ENCODE measurements at regions not wholly inside any gene's neighbourhood (a gene's known extent, or its start where the extent isn't known, plus 50 kb on each side); places are given as distances from the start of the nearest gene placed in this dataset.
A peak's percentile ranks its signal among the peaks of the same experiment; 100 is the strongest.
"Not testable (repeated sequence)": the region's sequence is repeated elsewhere in the genome, so short reads cannot be mapped to it uniquely, and the experiment has no call there.

DNA sequence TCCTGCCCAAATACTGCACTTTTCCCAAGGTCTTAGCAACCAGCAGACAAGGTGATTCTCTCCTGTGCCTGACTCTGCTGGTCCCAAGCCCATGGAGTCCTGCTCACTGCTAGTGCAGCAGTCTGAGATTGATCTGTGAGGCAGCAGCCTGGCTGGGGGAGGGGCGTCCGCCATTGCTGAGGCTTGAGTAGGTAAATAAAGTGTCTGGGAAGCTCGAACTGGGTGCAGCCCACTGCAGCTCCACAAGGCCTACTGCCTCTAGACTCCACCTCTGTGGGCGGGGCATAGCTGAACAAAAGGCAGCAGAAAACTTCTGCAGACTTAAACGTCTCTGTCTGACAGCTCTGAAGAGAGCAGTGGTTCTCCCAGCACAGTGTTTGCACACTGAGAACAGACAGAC, 258.7 kb downstream of the ABCC12 start:
- DNase-seq = not testable (repeated sequence)

DNA sequence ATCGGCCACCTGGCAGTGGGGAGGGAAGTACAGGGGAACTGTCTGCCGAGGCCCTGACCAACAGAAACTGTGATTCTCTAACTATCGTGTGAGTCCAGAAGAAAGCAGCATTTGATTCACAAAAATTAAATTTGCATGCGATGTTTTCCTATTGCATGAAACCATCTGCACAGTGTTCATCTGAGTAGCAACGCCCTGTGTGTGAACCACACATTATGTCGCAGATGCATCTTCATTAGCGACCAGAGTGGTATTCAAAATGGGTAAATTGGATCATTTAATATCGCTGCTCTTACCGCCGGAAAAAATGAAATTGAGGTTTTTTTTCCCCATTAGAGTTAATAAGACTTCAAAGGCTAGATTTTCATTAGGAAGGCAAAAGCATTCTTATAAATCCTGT, 260.6 kb downstream of the ABCC12 start:
- no peak for DNase-seq

DNA sequence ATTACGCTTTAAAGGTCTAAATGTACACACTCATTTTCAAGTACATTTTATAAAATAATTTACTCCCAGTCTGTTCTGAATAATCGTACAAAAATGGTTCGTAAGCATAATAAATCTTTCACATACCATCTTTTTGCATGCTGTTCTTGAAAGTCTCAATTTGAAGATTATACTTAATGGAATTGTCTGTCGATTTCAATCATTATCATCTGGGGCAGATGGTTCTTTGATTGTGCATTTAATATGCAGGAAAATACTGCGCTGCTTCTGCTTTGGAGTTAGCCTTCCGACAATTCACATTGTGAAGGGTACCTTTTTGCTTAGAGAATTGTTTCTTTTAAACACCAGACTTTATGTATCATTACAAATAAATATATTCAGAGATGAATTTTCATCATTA, 262.8 kb downstream of the ABCC12 start:
- DNase-seq = no peak

DNA sequence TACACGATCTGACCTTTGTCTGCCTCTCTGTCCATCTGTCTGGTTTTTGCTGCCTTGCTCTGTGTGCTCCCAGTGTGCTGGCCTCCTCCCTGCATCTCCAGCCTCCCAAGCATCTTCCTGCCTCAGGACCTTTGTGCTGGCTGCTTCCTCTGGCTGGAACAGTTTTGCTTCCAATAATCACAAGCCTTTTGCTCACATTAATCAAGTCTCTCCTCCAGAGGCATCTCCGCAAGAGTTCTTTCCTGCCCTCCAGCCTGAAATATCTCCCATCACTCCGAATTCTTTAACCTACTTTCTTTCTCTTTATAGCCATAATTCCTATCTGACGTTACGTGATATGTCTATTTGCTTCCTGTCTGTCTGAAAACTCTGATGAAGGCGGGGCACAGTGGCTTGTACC, 267.1 kb downstream of the ABCC12 start:
- no peak for DNase-seq

DNA sequence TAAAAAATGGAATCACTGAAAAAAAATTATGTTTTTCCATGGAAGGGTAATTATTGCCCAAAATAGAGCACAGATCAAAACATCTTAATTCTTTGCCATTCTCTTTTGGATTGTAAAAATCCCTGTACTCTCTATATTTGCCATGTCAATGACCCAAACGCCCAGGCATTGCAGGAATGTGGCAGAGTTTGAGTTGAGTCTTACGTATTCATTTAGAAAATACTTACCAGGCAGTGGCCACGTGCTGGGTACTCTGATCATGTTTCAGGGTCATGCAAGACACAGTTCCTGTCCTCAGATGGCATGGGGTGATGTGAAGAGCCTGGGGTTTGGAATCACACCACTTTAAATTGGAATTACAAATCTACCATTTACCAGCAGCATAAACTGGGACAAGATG, 267.7 kb downstream of the ABCC12 start:
- DNase-seq = no peak

DNA sequence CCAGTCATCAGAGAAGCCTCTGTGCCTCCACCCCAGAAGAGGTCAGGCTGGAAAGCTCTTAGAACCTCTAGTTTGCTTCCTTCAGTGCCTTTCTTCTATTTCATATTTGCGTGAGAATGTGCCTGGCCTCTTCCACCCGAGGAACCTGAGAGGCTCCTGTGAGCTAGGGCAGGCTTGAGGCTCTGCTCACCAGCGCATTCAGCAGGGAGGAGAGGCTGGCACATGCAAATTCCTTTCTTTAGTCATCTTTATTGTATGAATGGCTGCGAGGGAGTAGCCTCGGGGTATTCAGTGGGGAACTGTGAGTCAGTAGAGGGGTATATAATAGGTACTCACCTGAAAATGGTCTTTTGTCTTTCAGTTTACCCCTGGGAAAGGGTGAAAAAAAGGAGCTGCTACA, 268.3 kb downstream of the ABCC12 start:
- no peak for DNase-seq

DNA sequence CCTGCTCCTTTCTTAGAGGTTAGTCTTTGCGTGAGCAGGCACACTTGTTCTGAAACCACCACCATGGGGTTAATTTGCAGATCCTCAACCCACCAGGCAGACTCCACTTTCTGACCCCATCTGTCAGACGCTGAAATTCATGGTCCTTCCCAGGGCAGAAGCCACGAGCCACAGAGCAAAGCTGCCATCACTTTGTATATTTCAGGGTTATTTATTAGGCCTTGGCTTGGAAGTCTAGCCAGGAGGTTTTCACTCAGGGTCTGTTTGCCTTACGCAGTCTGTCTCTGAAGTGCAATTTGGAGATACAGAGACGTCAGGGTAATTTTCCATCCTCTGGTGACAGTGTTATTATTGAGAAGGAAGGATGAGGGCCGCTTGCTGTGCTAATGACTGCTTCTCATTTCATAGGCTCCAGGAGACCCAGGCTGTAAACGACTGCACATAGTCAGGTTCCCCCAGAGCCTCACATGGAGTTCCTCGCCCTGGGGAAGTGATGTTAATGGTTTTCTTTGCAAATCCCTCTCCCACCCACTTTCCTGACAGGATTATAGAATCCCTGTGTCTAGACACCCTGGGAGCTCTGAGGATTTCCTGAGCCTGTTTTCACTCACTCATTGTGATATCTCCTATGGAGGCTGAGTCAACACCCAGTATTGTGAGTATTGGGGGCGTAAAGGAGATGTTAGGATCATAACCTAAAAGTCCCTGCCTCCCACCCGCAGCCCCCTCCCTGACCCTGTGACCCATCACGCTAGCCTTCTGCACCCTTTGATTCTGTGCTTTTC, 269.0 kb downstream of the ABCC12 start:
- DNase-seq = no peak

DNA sequence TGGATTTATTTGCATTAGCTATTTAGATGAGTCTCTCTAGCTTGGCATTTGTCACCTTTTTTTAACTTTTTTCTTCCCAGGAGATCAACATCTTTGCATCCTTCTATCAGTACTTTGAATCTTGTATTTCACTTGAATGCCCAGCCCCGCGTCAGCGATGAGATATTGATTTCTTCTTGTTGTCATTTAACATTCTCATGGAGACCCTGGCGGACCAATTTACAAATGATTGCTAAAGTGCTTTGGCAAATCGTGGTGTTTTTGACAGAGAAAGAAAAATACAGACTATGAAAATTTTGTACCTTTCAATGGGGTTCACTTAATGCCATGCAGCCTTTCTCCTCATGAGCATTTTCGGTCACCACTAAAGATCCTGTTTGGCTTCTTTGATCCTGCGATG, 269.7 kb downstream of the ABCC12 start:
- DNase-seq = no peak

DNA sequence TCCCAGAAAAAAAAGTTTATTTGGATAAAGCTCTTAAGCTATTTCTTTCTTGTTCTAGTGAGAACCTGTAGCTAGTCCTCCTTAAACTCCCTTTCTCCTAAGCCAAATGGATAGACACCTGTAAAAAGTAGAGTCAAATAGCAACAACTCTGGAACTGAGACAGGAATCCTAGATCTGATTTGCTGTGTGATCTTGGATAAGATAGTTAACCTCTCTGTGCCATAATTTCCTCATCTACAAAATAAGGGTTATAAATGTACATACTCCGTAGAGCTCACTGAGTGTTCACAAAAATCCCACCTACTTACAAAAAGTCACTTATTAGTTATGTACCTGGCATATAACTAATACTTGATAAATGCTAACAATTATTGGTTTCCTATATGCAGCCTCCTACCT, 270.3 kb downstream of the ABCC12 start:
- DNase-seq = no peak

DNA sequence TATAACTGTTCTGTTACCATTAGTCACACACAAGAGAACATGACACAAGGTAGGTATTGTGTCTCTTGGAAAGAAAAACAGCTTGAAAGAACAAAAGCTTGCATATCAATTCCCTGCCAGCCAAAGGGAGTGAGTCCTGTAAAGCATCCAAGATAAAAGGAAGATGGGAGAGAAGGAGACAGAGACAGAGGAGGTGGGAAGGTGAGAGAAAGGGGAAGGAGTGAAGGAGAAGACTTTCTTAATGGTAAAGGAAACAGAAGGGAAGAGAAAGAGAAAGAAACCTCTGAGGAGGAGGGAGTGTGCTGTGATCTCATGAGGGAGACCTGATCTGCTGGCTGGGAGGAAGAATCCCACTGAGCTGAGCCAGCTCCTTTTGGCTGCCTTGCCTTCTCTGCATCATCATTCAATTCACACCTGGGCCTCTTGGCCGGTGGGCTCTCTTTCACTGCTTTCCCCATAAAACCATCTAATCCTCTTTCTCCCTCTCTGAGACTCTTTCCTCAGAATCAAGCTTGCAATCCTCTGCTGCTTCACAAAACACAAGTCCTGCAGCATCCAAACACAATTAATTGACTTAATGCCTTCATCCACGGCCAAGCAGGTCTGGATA, 271.6 kb downstream of the ABCC12 start:
- no peak for DNase-seq

DNA sequence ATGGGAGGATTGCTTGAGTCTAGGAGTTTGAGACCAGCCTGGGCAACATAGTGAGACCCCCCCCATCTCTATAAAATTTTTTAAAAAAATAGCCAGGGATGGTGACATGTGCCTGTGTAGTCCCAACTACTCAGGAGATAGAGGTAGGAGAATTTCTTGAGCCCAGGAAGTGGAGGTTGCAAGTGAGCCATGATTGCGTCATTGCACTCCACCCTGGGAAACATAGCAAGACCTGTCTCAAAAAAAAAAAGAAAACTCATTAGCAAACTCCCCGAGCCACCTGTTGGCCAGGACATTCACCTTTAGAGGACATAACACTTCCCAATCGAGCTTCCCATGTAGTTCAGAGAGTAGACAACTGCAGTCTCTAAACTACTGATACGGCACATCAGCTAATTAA, 274.2 kb downstream of the ABCC12 start:
- DNase-seq = no peak

DNA sequence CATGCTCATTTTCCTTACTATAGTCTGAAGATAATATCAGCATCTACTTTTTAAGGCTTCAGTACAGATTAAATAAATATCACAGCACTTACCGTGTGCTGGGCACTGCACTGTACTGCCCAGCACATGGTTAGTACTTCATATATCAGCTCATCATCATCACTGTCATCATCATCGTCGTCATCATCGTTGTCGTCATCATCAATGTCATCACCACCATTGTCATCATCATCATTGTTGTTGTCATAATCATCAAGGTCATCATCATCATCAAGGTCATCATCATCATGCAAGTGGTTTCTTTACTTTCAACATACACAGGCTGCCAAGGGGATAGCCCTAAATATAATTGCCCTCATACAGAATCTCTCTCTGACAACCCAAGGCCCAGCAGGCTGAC, 275.1 kb downstream of the ABCC12 start:
- DNase-seq = no peak

DNA sequence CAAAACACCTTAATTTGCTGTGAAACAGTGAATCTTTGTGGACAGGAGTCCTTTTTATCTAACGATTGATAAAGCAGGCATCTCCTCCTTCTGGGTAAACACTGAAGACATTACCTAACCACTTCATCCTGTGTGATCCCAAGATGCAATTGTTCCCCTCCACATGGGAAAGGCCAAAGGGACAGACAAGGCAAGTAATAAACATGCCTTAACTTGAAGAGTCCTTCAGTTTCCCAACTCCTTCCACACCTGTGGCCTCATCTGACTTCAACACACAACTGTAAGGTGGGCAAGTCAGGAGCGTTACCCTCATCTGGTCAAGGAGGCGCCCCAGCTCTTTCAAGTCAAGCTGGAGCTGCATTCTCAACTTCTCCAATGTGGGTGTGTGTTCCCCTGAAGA, 278.6 kb downstream of the ABCC12 start:
- DNase-seq = no peak

DNA sequence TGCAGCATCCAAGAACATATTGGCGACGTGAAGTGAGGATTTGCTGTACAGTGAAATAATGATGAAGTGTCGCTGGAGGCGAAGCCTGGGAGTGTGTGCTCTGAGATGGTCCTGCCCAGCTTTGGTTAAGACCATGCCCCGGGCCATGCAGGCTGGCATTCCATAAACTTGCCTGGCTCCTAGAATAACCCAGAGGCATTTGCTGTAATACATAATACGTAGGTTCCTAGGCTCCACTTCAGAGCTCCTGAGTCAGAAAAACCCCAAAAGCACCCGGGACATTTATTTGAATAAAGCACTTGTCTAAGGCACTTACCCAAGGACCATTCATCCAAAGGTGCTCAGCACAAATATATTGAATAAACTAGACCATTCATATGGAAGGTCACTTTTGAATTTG, 279.3 kb downstream of the ABCC12 start:
- no peak for DNase-seq

DNA sequence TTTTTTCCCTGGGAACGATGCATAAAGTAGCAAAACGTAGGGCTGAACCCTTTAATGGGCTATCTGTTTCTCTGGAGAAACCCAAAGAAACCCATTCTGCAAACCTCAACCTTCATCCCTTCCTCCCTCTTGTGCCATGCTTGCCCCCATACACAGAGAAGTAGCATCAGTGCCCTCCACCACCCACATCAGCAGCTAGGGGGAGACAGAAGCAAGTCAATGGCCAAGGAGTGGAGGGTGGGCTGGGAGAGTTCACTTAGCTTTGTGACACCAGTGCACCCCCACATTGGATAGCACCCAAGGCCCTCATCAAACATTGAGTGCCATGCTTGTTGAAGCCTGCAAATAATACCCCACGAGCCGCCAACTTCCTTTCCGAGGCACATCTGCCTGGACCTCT, 282.4 kb downstream of the ABCC12 start:
- peak in 1 of 2 experiments; percentile 23 for DNase-seq

DNA sequence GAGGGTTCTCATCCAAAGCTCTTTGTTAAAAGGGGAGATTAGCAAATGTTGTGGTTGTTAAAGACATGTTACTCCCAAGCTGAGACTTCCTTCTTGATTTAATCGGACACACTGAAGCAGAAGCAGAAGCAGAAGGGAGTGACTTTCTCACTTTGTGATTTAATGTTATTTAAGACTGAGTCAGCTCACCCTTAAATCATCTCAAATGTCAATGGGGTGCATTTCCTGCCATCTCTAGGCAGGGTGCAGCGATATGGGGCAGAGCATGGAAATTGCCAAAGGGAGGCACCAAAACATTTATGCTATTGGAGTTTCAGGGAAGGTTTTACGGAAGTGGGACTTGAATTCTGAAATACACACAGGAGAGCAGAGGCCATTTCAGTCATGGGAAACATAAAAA, 283.6 kb downstream of the ABCC12 start:
- no peak for DNase-seq

DNA sequence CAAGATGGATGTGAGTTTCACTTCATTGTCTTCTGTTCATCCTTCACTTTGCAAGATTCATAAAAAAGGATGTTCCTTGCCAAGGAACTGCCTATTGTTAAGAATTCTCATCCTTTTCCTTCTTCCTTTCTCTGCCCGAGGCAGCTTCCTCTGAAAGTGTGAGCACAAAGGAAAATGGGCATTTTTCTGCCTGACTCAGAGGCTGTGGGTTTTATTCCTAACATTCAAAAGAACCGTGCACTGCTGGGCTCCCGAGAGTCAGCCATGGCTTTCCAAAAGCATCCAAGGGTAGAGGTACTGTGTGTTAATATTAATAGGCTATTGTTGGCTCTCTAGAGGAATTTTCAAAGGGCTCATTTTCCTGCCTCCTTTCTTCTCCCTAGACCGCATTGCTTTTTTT, 289.4 kb downstream of the ABCC12 start:
- no peak for DNase-seq

DNA sequence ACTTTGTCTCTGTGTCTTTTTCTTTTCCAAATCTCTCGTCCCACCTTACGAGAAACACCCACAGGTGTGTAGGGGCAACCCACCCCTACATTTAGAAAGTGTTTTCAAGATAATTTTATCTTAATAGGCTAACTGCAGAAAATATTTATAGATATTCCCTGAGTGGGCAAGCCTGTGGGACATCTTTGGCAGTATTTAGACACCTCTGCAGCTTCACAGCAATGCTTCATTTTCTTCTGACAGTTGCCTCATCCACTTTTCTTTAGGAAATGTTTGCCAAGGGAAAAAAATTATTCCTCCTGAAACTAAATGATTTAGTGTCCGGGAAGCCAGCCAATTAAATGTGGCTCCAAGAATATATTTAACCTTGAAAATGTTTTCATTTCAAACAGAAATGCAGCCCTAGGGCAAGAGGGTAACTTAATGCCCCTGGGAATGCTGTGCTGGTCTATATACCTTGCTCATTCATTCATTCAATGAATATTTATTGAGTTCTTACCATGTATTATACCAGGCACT, 290.4 kb downstream of the ABCC12 start:
- no peak for DNase-seq

DNA sequence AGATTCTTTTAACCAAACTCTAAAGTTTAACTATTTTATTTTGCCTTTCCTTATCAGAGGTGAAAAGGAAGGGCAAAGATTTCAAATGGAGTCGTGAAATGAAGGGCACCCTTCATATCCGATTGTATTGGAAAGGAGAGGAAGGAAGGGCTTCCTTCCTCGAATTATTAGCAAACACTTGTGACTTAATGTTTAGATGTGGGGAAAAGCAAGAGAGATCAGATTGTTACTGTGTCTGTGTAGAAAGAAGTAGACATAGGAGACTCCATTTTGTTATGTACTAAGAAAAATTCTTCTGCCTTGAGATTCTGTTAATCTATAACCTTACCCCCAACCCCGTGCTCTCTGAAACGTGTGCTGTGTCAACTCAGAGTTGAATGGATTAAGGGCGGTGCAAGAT, 291.5 kb downstream of the ABCC12 start:
- DNase-seq = not testable (repeated sequence)

DNA sequence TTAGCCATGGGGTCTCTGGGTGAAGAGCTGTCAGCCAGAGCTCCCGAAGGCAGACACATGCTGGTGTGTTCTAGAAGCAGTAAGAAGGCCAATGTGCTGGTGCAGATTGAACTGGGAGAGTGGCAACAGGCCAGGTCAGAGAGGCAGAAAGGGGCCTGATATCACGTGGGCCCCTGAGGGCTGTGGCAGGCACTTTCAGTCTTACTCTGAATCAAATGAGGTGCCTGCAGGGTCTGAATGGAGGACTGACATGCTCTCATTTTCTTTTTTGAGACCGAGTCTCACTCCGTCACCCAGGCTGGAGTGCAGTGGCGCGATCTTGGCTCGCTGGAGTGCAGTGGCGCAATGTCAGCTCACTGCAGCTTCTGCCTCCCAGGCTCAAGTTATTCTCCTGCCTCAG, 293.8 kb downstream of the ABCC12 start:
- DNase-seq = no peak

DNA sequence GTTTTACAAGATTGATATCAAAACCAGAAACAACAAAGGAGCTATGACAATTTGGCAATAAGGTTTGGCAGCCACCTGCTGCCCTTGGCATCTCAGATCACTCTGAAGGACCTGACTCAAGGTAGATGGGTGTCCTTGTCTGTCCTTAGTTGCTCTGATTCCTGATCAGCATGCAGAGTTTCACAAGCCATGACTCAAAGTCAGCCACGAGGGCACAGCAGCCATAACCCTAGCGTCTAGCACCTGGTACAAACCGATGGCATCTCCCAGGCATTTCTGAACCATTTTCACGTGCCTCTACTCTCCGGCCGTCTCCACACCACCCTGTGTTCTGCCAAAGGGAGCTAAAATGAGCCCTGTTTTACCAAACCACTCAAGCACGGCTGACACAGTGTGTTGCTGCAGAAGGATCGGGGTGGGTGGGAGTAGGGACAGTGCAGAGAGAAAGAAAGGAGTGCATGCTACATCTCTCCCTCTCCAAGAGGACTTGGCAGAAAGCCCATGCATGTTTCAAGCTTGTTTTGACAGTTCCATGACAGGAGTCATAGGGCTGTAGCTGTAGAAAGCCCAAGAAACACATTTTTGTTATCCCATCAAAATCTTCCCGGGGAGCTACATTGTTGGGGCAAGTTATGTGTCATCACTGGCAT, 297.3 kb downstream of the ABCC12 start:
- DNase-seq = no peak

DNA sequence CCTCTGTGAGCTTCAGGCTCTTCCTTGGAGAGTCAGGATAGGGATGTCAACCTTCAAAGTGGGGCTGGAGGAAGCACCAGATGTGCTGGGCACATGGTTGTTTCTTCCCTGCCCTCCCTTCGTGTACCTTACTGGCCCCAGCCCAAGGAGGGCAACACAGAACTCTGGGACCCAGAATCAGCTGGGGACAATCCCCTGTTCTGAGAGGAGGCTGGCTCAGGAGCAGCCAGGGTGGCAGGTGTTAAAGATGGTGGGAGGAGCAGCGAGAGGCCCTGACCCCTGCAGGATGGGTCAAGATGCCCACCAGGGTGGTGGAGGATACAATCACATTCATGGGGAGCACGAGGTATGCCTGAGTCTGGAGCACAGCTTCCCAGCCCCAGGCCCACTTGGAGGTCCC, 300.4 kb downstream of the ABCC12 start:
- no peak for DNase-seq

DNA sequence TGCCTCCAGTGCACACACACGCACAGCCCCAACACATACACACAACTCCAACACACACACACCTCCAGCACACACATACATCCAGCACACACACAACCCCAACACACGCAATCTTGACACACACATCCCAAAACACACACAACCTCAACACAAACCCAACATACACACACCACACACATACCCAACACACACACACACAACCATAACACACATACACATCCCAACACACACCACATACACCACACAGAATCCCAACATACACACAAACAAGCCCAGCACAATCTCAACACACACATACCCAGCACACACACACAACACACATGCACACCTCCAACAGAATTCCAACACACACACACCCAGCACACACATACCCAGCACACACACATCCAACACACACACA, 301.1 kb downstream of the ABCC12 start:
- no peak for DNase-seq

DNA sequence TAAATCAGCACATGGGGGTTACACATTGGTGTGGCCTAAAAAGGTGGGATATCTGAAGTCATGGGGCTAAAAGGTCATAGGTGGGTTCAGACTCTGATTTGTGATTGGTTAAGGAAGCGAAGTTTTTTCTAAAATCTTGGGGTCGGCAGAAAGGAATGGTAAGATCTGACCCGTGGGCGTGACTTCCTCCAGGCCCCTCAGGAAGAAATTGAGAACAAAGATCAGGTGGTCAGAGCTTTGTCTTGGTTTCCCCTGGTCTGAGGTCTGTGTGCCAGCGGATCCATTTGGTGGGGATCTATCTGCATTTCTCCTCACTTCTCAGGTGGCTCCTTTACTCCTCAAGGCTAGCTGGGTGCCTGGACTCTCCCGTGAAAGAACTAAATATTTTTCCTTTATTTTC, 302.8 kb downstream of the ABCC12 start:
- DNase-seq = no peak
